ENCODE measurements at regions not wholly inside any gene's neighbourhood (a gene's known extent, or its start where the extent isn't known, plus 50 kb on each side); places are given as distances from the start of the nearest gene placed in this dataset.
A peak's percentile ranks its signal among the peaks of the same experiment; 100 is the strongest.

DNA sequence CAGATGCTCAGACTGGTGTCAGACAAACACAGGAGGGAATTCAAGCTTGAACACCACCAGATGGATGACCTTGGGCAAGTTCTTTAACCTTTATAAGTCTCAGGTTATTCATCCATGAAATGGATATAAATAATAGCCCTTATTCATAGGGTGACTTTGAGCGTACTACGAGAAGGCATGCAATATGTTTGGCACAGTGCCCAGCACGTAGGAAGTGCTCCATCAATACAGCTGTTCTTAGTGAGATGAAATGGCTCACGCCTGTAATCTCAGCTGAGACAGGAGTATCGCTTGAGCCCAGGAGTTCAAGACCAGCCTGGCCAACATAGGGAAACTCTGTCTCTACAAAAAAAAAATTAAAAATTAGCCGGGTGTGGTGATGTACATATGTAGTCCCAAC lies 84.8 kb upstream of the FICD start (continued):
- TF ChIP-seq POLR2AphosphoS5 (IDR thresholded peaks at IDR 0.05; ENCODE audit: low read depth) (no peak), JUNB (IDR thresholded peaks at IDR 0.05; ENCODE audit: unreplicated experiment) (no peak), NANOG (IDR thresholded peaks at IDR 0.05; ENCODE audit: borderline replicate concordance) (no peak), STAT1 (IDR thresholded peaks at IDR 0.05; ENCODE audit: unreplicated experiment) (no peak), CREB1 (CRISPR knock-in tag; IDR thresholded peaks at IDR 0.05; ENCODE audit: low read depth) (no peak), ZNF331 (CRISPR knock-in tag; IDR thresholded peaks at IDR 0.05; ENCODE audit: low read depth) (no peak), ZNF114 (CRISPR knock-in tag; IDR thresholded peaks at IDR 0.05) (no peak)
- TF ChIP-seq, protein P1, sequence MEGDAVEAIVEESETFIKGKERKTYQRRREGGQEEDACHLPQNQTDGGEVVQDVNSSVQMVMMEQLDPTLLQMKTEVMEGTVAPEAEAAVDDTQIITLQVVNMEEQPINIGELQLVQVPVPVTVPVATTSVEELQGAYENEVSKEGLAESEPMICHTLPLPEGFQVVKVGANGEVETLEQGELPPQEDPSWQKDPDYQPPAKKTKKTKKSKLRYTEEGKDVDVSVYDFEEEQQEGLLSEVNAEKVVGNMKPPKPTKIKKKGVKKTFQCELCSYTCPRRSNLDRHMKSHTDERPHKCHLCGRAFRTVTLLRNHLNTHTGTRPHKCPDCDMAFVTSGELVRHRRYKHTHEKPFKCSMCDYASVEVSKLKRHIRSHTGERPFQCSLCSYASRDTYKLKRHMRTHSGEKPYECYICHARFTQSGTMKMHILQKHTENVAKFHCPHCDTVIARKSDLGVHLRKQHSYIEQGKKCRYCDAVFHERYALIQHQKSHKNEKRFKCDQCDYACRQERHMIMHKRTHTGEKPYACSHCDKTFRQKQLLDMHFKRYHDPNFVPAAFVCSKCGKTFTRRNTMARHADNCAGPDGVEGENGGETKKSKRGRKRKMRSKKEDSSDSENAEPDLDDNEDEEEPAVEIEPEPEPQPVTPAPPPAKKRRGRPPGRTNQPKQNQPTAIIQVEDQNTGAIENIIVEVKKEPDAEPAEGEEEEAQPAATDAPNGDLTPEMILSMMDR (conservative IDR thresholded peaks at IDR 0.05; ENCODE audit: low read depth in 2 of 2): no peak
- TF ChIP-seq, protein P2, sequence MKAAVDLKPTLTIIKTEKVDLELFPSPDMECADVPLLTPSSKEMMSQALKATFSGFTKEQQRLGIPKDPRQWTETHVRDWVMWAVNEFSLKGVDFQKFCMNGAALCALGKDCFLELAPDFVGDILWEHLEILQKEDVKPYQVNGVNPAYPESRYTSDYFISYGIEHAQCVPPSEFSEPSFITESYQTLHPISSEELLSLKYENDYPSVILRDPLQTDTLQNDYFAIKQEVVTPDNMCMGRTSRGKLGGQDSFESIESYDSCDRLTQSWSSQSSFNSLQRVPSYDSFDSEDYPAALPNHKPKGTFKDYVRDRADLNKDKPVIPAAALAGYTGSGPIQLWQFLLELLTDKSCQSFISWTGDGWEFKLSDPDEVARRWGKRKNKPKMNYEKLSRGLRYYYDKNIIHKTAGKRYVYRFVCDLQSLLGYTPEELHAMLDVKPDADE (IDR thresholded peaks at IDR 0.05): no peak
- TF ChIP-seq, protein P3, sequence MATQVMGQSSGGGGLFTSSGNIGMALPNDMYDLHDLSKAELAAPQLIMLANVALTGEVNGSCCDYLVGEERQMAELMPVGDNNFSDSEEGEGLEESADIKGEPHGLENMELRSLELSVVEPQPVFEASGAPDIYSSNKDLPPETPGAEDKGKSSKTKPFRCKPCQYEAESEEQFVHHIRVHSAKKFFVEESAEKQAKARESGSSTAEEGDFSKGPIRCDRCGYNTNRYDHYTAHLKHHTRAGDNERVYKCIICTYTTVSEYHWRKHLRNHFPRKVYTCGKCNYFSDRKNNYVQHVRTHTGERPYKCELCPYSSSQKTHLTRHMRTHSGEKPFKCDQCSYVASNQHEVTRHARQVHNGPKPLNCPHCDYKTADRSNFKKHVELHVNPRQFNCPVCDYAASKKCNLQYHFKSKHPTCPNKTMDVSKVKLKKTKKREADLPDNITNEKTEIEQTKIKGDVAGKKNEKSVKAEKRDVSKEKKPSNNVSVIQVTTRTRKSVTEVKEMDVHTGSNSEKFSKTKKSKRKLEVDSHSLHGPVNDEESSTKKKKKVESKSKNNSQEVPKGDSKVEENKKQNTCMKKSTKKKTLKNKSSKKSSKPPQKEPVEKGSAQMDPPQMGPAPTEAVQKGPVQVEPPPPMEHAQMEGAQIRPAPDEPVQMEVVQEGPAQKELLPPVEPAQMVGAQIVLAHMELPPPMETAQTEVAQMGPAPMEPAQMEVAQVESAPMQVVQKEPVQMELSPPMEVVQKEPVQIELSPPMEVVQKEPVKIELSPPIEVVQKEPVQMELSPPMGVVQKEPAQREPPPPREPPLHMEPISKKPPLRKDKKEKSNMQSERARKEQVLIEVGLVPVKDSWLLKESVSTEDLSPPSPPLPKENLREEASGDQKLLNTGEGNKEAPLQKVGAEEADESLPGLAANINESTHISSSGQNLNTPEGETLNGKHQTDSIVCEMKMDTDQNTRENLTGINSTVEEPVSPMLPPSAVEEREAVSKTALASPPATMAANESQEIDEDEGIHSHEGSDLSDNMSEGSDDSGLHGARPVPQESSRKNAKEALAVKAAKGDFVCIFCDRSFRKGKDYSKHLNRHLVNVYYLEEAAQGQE (IDR thresholded peaks at IDR 0.05; ENCODE audit: unreplicated experiment): no peak

DNA sequence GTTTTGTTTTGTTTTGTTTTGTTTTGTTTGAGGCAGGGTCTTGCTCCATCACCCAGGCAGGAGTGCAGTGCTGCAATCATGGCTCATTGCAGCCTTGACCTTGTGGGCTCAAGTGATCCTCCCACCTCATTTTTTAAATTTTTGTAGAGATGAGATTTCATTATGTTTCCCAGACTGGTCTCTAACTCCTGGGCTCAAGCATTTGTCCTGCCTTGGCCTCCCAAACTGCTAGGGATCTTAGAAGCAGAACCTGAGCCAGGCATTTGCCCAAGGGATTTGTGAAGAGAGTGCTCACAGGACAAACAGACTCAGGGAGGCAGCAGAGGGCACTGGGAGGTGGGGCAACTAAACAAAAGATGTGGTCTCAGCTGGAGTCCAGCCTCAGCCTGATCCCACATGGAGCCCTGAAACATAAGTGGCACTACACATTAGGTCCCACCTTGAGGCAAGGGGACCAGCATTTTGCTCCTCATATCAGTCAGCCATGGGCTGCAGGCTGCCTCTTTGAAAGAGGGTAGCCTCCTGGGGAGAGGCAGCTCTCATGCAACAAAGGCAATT lies 86.2 kb upstream of the CMKLR1 start:
- Mint-ChIP-seq H3K36me3 (ENCODE audit: low read depth) (no peaks in the 10 kb centered on the region), H3K27me3 (ENCODE audit: insufficient read depth, low read depth, poor library complexity) (peaks cover 2% of the 10 kb centered on the region), H3K9me3 (peaks cover 3% of the 10 kb centered on the region; the same call in 1 of the 3 replicates), H3K27ac (no peak overlapping the region), H3K4me1 (peaks cover 13% of the 10 kb centered on the region), H3K4me3 (no peak overlapping the region)
- no peaks in the 10 kb centered on the region for H3K79me2 ChIP-seq (replicated peaks; ENCODE audit: insufficient read depth)
- H3K9me2 ChIP-seq (ENCODE audit: insufficient read depth): no peaks in the 10 kb centered on the region; the same call in 1 of the 2 replicates
- ATAC-seq: peak; percentile 90
- H3K36me3 ChIP-seq (ENCODE audit: insufficient read depth): no peaks in the 10 kb centered on the region
- H3K4me1 ChIP-seq (ENCODE audit: insufficient read depth): peaks cover 4% of the 10 kb centered on the region; the same call in 1 of the 2 replicates
- peak overlapping the region; percentile 57; the same call in 1 of the 2 replicates for H2AFZ ChIP-seq
- H4K20me1 ChIP-seq (replicated peaks; ENCODE audit: insufficient read depth): no peaks in the 10 kb centered on the region
- H3K27ac ChIP-seq (ENCODE audit: low read depth): no peak overlapping the region
- H3K4me2 ChIP-seq: no peak overlapping the region
- no peak overlapping the region for H3K4me3 ChIP-seq
- no peaks in the 10 kb centered on the region for H3K27me3 ChIP-seq (ENCODE audit: insufficient read depth)
- H3F3A ChIP-seq (replicated peaks; ENCODE audit: low read depth): no peaks in the 10 kb centered on the region
- DNase-seq (ENCODE audit: low spot score): peak; percentile 54
- no peak for TF ChIP-seq JUNB (IDR thresholded peaks at IDR 0.05; ENCODE audit: unreplicated experiment)
- TF ChIP-seq, protein P4, sequence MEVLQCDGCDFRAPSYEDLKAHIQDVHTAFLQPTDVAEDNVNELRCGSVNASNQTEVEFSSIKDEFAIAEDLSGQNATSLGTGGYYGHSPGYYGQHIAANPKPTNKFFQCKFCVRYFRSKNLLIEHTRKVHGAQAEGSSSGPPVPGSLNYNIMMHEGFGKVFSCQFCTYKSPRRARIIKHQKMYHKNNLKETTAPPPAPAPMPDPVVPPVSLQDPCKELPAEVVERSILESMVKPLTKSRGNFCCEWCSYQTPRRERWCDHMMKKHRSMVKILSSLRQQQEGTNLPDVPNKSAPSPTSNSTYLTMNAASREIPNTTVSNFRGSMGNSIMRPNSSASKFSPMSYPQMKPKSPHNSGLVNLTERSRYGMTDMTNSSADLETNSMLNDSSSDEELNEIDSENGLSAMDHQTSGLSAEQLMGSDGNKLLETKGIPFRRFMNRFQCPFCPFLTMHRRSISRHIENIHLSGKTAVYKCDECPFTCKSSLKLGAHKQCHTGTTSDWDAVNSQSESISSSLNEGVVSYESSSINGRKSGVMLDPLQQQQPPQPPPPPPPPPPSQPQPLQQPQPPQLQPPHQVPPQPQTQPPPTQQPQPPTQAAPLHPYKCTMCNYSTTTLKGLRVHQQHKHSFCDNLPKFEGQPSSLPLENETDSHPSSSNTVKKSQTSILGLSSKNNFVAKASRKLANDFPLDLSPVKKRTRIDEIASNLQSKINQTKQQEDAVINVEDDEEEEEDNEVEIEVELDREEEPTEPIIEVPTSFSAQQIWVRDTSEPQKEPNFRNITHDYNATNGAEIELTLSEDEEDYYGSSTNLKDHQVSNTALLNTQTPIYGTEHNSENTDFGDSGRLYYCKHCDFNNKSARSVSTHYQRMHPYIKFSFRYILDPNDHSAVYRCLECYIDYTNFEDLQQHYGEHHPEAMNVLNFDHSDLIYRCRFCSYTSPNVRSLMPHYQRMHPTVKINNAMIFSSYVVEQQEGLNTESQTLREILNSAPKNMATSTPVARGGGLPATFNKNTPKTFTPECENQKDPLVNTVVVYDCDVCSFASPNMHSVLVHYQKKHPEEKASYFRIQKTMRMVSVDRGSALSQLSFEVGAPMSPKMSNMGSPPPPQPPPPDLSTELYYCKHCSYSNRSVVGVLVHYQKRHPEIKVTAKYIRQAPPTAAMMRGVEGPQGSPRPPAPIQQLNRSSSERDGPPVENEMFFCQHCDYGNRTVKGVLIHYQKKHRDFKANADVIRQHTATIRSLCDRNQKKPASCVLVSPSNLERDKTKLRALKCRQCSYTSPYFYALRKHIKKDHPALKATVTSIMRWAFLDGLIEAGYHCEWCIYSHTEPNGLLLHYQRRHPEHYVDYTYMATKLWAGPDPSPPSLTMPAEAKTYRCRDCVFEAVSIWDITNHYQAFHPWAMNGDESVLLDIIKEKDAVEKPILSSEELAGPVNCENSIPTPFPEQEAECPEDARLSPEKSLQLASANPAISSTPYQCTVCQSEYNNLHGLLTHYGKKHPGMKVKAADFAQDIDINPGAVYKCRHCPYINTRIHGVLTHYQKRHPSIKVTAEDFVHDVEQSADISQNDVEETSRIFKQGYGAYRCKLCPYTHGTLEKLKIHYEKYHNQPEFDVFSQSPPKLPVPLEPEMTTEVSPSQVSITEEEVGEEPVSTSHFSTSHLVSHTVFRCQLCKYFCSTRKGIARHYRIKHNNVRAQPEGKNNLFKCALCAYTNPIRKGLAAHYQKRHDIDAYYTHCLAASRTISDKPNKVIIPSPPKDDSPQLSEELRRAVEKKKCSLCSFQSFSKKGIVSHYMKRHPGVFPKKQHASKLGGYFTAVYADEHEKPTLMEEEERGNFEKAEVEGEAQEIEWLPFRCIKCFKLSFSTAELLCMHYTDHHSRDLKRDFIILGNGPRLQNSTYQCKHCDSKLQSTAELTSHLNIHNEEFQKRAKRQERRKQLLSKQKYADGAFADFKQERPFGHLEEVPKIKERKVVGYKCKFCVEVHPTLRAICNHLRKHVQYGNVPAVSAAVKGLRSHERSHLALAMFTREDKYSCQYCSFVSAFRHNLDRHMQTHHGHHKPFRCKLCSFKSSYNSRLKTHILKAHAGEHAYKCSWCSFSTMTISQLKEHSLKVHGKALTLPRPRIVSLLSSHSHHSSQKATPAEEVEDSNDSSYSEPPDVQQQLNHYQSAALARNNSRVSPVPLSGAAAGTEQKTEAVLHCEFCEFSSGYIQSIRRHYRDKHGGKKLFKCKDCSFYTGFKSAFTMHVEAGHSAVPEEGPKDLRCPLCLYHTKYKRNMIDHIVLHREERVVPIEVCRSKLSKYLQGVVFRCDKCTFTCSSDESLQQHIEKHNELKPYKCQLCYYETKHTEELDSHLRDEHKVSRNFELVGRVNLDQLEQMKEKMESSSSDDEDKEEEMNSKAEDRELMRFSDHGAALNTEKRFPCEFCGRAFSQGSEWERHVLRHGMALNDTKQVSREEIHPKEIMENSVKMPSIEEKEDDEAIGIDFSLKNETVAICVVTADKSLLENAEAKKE (CRISPR knock-in tag; IDR thresholded peaks at IDR 0.05): peak; percentile 12; the same call in 1 of the 2 replicates

Measured in GM23338 (cell line).